ENCODE measurements at regions not wholly inside any gene's neighbourhood (a gene's known extent, or its start where the extent isn't known, plus 50 kb on each side); places are given as distances from the start of the nearest gene placed in this dataset.
A peak's percentile ranks its signal among the peaks of the same experiment; 100 is the strongest.

GRCh38 chr18:68440433-68440832 is 274.5 kb downstream of the TMX3 start:
- Histone ChIP-seq H3K27ac (ENCODE audit: low read depth in 1 of 2, low read length in 1 of 2) (no peak overlapping the region), H3K36me3 (ENCODE audit: control insufficient read depth in 4 of 4, insufficient read depth in 4 of 4, low read length in 4 of 4) (no peaks in the 10 kb centered on the region), H3K9me3 (ENCODE audit: control insufficient read depth in 4 of 4, insufficient read depth in 3 of 4, low read length in 3 of 4) (peaks cover 0 to 4% (median 0%) of the 10 kb centered on the region in 4 donors), H3K9ac (ENCODE audit: insufficient read depth in 1 of 2, low read length in 2 of 2) (no peak overlapping the region), H3K4me3 (no peak overlapping the region), H3K27me3 (ENCODE audit: control insufficient read depth in 3 of 3, insufficient read depth in 3 of 3, low read length in 2 of 3) (no peaks in the 10 kb centered on the region), H3K4me1 (ENCODE audit: control insufficient read depth in 5 of 5, insufficient read depth in 5 of 5, low read length in 5 of 5) (peaks cover 0 to 4% (median 0%) of the 10 kb centered on the region in 5 donors)
- no peak for ATAC-seq (ENCODE audit: insufficient read depth, low FRiP score)
- TF ChIP-seq CTCF (IDR thresholded peaks at IDR 0.05; ENCODE audit: control extremely low read depth, extremely low read depth): no peak
- 67 to 83% methylated on average over 6 of the region's 6 CpGs for WGBS, 2 donors
- no peak for DNase-seq

- ATAC-seq (ENCODE audit: insufficient read depth, low FRiP score) (no peak), DNase-seq (peak in 2 of 3 donors; percentile 41)
- H3K4me3 ChIP-seq: no peak overlapping the region
- H3K9ac ChIP-seq (ENCODE audit: insufficient read depth in 1 of 2, low read length in 2 of 2): no peak overlapping the region
- H3K27me3 ChIP-seq (ENCODE audit: control insufficient read depth in 3 of 3, insufficient read depth in 3 of 3, low read length in 2 of 3): no peaks in the 10 kb centered on the region
- peaks cover 0 to 4% (median 0%) of the 10 kb centered on the region in 4 donors for H3K9me3 ChIP-seq (ENCODE audit: control insufficient read depth in 4 of 4, insufficient read depth in 3 of 4, low read length in 3 of 4)
- H3K4me1 ChIP-seq (ENCODE audit: control insufficient read depth in 5 of 5, insufficient read depth in 5 of 5, low read length in 5 of 5): peaks cover 0 to 4% (median 0%) of the 10 kb centered on the region in 5 donors
- 64 to 75% methylated on average over 4 of the region's 4 CpGs for WGBS, 2 donors
- H3K27ac ChIP-seq (ENCODE audit: low read depth in 1 of 2, low read length in 1 of 2): no peak overlapping the region
- no peaks in the 10 kb centered on the region for H3K36me3 ChIP-seq (ENCODE audit: control insufficient read depth in 4 of 4, insufficient read depth in 4 of 4, low read length in 4 of 4)
- no peak for TF ChIP-seq CTCF (IDR thresholded peaks at IDR 0.05; ENCODE audit: control extremely low read depth, extremely low read depth)
These were observed 275.3 kb downstream of the TMX3 start for GRCh38 chr18:68439642-68440041.

- Histone ChIP-seq H3K27me3 (ENCODE audit: control insufficient read depth in 3 of 3, insufficient read depth in 3 of 3, low read length in 2 of 3) (no peaks in the 10 kb centered on the region), H3K36me3 (ENCODE audit: control insufficient read depth in 4 of 4, insufficient read depth in 4 of 4, low read length in 4 of 4) (no peaks in the 10 kb centered on the region), H3K4me3 (no peak overlapping the region), H3K4me1 (ENCODE audit: control insufficient read depth in 5 of 5, insufficient read depth in 5 of 5, low read length in 5 of 5) (peaks cover 0 to 4% (median 0%) of the 10 kb centered on the region in 5 donors), H3K9me3 (ENCODE audit: control insufficient read depth in 4 of 4, insufficient read depth in 3 of 4, low read length in 3 of 4) (peaks cover 0 to 4% (median 0%) of the 10 kb centered on the region in 4 donors), H3K27ac (ENCODE audit: low read depth in 1 of 2, low read length in 1 of 2) (no peak overlapping the region), H3K9ac (ENCODE audit: insufficient read depth in 1 of 2, low read length in 2 of 2) (no peak overlapping the region)
- 38 to 61% methylated on average over 2 of the region's 2 CpGs for WGBS, 2 donors
- DNase-seq (peak in 2 of 3 donors; percentile 16 to 22), ATAC-seq (ENCODE audit: insufficient read depth, low FRiP score) (no peak)
- TF ChIP-seq CTCF (IDR thresholded peaks at IDR 0.05; ENCODE audit: control extremely low read depth, extremely low read depth): no peak
These were observed 275.9 kb downstream of the TMX3 start for GRCh38 chr18:68438983-68439382.

- Histone ChIP-seq H3K27ac (ENCODE audit: low read depth in 1 of 2, low read length in 1 of 2) (peak overlapping the region in 1 of 2 donors; percentile 33), H3K9me3 (ENCODE audit: control insufficient read depth in 4 of 4, insufficient read depth in 3 of 4, low read length in 3 of 4) (peaks cover 0 to 4% (median 0%) of the 10 kb centered on the region in 4 donors), H3K4me1 (ENCODE audit: control insufficient read depth in 5 of 5, insufficient read depth in 5 of 5, low read length in 5 of 5) (peaks cover 0 to 4% (median 0%) of the 10 kb centered on the region in 5 donors), H3K9ac (ENCODE audit: insufficient read depth in 1 of 2, low read length in 2 of 2) (no peak overlapping the region), H3K27me3 (ENCODE audit: control insufficient read depth in 3 of 3, insufficient read depth in 3 of 3, low read length in 2 of 3) (no peaks in the 10 kb centered on the region), H3K4me3 (no peak overlapping the region), H3K36me3 (ENCODE audit: control insufficient read depth in 4 of 4, insufficient read depth in 4 of 4, low read length in 4 of 4) (no peaks in the 10 kb centered on the region)
- ATAC-seq (ENCODE audit: insufficient read depth, low FRiP score) (no peak), DNase-seq (no peak)
- TF ChIP-seq CTCF (IDR thresholded peaks at IDR 0.05; ENCODE audit: control extremely low read depth, extremely low read depth): no peak
- WGBS, 2 donors: 85 to 88% methylated on average over 3 of the region's 3 CpGs
These were observed 276.4 kb downstream of the TMX3 start for GRCh38 chr18:68438536-68438935.

Measured in lung (tissue), 11 donors.